Ascending aorta (tissue), 2 donors: ENCODE measurements at regions not wholly inside any gene's neighbourhood (a gene's known extent, or its start where the extent isn't known, plus 50 kb on each side); places are given as distances from the start of the nearest gene placed in this dataset.
A peak's percentile ranks its signal among the peaks of the same experiment; 100 is the strongest.

Source experiments
- DNase-seq, 2 donors: peaks; one replicate each; pipeline ENCODE4 v3.0.0-alpha.2; 2019; ENCODE audit warnings: low spot score in 2 of 2
- H3K27ac ChIP-seq, 2 donors: fragments of 200-600 bp; sonication (generic); one replicate each; pipeline ENCODE4 v1.5.1; 2016 to 2017; ENCODE audit warnings: mild to moderate bottlenecking in 1 of 2
- H3K27me3 ChIP-seq: fragments of 200-600 bp; sonication (generic); one replicate; pipeline ENCODE4 v1.5.1; 2017
- H3K36me3 ChIP-seq, 2 donors: fragments of 200-600 bp; sonication (generic); one replicate each; pipeline ENCODE4 v1.5.1; 2016
- H3K4me1 ChIP-seq, 2 donors: fragments of 200-600 bp; sonication (generic); one replicate each; pipeline ENCODE4 v1.5.1; 2016 to 2017; ENCODE audit warnings: mild to moderate bottlenecking in 1 of 2
- H3K4me3 ChIP-seq, 2 donors: fragments of 200-600 bp; sonication (generic); one replicate each; pipeline ENCODE4 v1.5.1; 2016 to 2017; ENCODE audit warnings: mild to moderate bottlenecking in 1 of 2
- H3K9me3 ChIP-seq, 2 donors: fragments of 200-600 bp; sonication (generic); one replicate each; pipeline ENCODE4 v1.5.1; 2016
- CTCF ChIP-seq, 3 experiments: fragments of 200-600 bp in 2 of 3; fragments of 450-650 bp in 1 of 3; sonication (generic) in 2 of 3; IDR thresholded peaks; one replicate each; pipeline ENCODE4 v1.5.1; 2016 to 2019; ENCODE audit warnings: antibody characterized with exemption in 3 of 3, mild to moderate bottlenecking in 1 of 3, moderate library complexity in 1 of 3
- intact Hi-C: fragments of 100-400 bp; cut with DNase I; formaldehyde crosslinking; loops from one replicate; pipeline ENCODE4 v1.15.1; 2023

GRCh38 chr1:218620956-218621355 is 275.8 kb downstream of the TGFB2 start:
- H3K9me3 ChIP-seq = no peaks in the 10 kb centered on the region
- no peak for TF ChIP-seq CTCF (IDR thresholded peaks at IDR 0.05)
- H3K36me3 ChIP-seq = no peaks in the 10 kb centered on the region
- no peak overlapping the region for H3K4me3 ChIP-seq
- intact Hi-C loops = no loop called here
- peaks cover 0 to 3% of the 10 kb centered on the region in 2 donors for H3K4me1 ChIP-seq
- peak overlapping the region; percentile 55 to 60 for H3K27ac ChIP-seq
- no peak for DNase-seq
- H3K27me3 ChIP-seq = no peaks in the 10 kb centered on the region

- no peak for TF ChIP-seq CTCF (IDR thresholded peaks at IDR 0.05)
- H3K27ac ChIP-seq = no peak overlapping the region
- intact Hi-C loops = no loop called here
Measured at GRCh38 chr1:218624052-218624451, 278.9 kb downstream of the TGFB2 start.

GRCh38 chr1:218625393-218625792 is 280.3 kb downstream of the TGFB2 start:
- Histone ChIP-seq H3K4me1 (peaks cover 0 to 3% of the 10 kb centered on the region in 2 donors), H3K27ac (no peak overlapping the region), H3K27me3 (no peaks in the 10 kb centered on the region), H3K4me3 (no peak overlapping the region), H3K9me3 (peaks cover 0 to 8% of the 10 kb centered on the region in 2 donors), H3K36me3 (no peaks in the 10 kb centered on the region)
- intact Hi-C loops = no loop called here
- no peak for TF ChIP-seq CTCF (IDR thresholded peaks at IDR 0.05)
- DNase-seq = no peak

More at GRCh38 chr1:218624052-218624451, 278.9 kb downstream of the TGFB2 start:
- H3K36me3 ChIP-seq = no peaks in the 10 kb centered on the region
- peaks cover 0 to 5% of the 10 kb centered on the region in 2 donors for H3K9me3 ChIP-seq
- no peak overlapping the region for H3K4me3 ChIP-seq
- H3K27me3 ChIP-seq = no peaks in the 10 kb centered on the region
- no peak for DNase-seq
- H3K4me1 ChIP-seq = peaks cover 0 to 3% of the 10 kb centered on the region in 2 donors

GRCh38 chr1:218633238-218633988 is 288.3 kb downstream of the TGFB2 start:
- H3K4me1 ChIP-seq = no peaks in the 10 kb centered on the region
- H3K4me3 ChIP-seq = no peak overlapping the region
- DNase-seq = no peak
- no peak overlapping the region for H3K27ac ChIP-seq
- no peaks in the 10 kb centered on the region for H3K27me3 ChIP-seq
- TF ChIP-seq CTCF (IDR thresholded peaks at IDR 0.05) = no peak
- H3K36me3 ChIP-seq = no peaks in the 10 kb centered on the region
- intact Hi-C loops = no loop called here
- H3K9me3 ChIP-seq = peaks cover 0 to 8% of the 10 kb centered on the region in 2 donors

GRCh38 chr1:218634212-218634611 is 289.1 kb downstream of the TGFB2 start:
- intact Hi-C loops = no loop called here
- H3K27ac ChIP-seq = no peak overlapping the region
- no peak for TF ChIP-seq CTCF (IDR thresholded peaks at IDR 0.05)
- no peak overlapping the region for H3K4me3 ChIP-seq
- DNase-seq = no peak
- no peaks in the 10 kb centered on the region for H3K4me1 ChIP-seq
- no peaks in the 10 kb centered on the region for H3K27me3 ChIP-seq
- no peaks in the 10 kb centered on the region for H3K36me3 ChIP-seq
- peaks cover 0 to under 1% of the 10 kb centered on the region in 2 donors for H3K9me3 ChIP-seq
